DMS 273 (cell line): ENCODE measurements at regions not wholly inside any gene's neighbourhood (a gene's known extent, or its start where the extent isn't known, plus 50 kb on each side); places are given as distances from the start of the nearest gene placed in this dataset.
A peak's percentile ranks its signal among the peaks of the same experiment; 100 is the strongest.
"Not testable (repeated sequence)": the region's sequence is repeated elsewhere in the genome, so short reads cannot be mapped to it uniquely, and the experiment has no call there.

ENCODE experiments used
- DNase-seq: peaks from one replicate; lab custom pipeline; 2025; ENCODE audit not compliant: unreplicated experiment; lab: John Stamatoyannopoulos, UW

GRCh38 chr21:33974513-33975468, 59.2 kb upstream of the ATP5PO start:
- DNase-seq: no peak

GRCh38 chr21:33973268-33973667, 57.7 kb upstream of the ATP5PO start:
- no peak for DNase-seq

- no peak for DNase-seq
These were observed 56.9 kb upstream of the ATP5PO start for GRCh38 chr21:33972539-33972938.

GRCh38 chr21:33971492-33972013, 55.9 kb upstream of the ATP5PO start:
- DNase-seq: no peak

DNA sequence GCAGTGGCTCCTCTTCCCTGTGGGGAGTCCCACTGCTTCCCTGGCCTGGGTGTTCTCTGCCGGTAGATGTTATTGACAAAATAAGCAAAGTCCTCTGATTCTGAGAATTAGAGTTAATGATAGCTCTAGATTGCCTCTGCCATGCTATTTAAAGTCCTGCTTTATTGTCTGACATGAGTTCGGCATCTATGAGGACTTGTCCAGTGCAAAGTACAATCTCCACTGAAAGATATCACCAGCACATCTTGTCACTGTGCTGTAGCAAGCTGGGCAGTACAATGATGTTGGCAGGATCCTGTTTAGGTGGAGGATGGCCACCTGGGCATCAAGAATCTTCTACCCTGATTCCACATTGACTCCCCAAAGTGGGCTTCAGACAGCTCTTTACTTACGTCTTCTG, 54.0 kb upstream of the ATP5PO start:
- no peak for DNase-seq

GRCh38 chr21:33968995-33969348, 53.4 kb upstream of the ATP5PO start:
- DNase-seq: no peak

GRCh38 chr21:33968080-33968994, 52.7 kb upstream of the ATP5PO start:
- peak; percentile 67 for DNase-seq

DNA sequence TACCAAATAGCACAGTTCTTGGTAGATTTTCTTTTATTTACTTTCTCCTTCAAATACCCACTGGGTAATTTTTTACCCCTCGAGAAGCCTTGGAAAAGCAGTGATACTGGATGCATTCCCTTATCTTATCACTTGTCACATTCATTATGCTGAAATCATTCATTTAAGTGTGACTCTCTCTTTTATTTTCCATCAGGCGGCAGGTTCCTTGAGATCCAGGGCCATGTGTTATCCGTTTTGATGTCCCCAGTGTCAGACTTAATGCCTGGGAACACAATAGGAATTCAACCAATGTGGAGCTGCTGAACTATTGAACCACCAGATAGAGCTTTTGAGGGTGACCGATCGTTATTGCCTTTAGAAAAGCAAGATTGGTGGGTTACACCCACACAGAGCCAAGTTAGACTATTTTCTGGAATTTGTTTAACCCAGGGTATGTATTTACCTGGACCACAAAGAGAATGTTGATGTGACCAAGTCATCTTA, 51.5 kb upstream of the ATP5PO start:
- no peak for DNase-seq

GRCh38 chr21:33966324-33966949, 50.8 kb upstream of the ATP5PO start:
- DNase-seq: peak; percentile 29

- not testable (repeated sequence) for DNase-seq
These were observed 50.1 kb upstream of the ATP5PO start for GRCh38 chr21:33965662-33966061.
